Midbrain (tissue), 1 donor: ENCODE measurements at regions not wholly inside any gene's neighbourhood (a gene's known extent, or its start where the extent isn't known, plus 50 kb on each side); places are given as distances from the start of the nearest gene placed in this dataset.
"Not testable (repeated sequence)": the region's sequence is repeated elsewhere in the genome, so short reads cannot be mapped to it uniquely, and the experiment has no call there.

Experiments
- DNase-seq: peaks from one replicate; lab custom pipeline; 2025; lab: John Stamatoyannopoulos, UW

DNA sequence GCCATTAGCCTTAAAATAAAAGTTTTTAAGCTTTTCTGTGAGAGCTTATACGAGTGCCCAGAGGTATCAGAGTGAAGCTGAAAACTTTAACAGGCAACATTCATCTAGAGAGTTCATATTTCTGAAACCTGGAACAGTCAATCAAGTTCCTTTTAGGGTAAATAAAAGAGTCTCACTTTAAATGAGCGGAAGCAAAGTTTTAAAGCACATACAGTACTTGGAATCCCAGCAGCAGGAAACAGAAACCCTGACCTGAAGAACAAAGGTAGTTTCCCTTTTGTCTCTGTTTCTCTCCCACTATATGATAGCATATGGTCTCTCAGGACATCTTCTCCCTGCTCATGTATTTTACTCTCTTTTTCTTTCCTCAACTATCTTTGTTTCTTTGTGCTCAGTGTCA, 153.0 kb downstream of the ASB9 start:
- no peak for DNase-seq

DNA sequence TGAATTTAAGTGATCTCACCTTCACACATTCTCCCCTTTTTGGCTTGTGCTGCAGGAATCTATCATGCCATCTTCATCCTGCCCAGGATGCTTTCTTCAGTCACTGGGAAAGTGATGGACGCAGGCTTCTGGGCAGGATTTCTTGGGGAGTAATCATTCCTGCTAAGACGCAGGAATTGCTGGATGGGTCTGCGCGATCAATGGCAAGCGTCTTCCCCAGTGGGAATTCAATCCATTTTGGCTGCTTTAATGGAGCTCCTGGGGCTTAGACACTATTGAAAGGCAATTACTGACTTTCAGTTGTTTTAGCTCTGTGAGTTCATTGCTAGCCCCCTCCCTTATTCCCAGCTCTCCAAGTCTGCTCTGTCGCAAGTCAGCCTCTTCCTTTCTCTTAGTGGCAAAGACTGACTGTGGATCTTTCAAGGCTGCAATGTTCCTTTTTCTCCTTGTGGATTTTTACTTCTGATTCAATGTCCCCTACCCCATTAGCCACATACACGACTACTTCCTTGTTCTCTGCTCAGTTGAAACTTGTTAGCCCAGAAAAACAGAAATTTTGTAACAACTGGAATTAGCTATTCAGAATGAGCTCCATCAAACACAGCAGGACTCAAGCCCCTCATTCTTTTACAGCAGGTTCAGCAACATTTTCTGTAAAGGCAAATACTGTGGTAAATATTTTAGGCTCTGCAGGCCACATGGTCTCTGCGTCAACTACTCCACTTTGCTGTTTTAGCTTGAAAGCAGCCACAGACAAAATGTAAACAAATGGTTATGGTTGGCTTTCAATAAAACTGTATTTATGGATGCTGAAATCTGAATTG, 154.9 kb downstream of the ASB9 start:
- no peak for DNase-seq

DNA sequence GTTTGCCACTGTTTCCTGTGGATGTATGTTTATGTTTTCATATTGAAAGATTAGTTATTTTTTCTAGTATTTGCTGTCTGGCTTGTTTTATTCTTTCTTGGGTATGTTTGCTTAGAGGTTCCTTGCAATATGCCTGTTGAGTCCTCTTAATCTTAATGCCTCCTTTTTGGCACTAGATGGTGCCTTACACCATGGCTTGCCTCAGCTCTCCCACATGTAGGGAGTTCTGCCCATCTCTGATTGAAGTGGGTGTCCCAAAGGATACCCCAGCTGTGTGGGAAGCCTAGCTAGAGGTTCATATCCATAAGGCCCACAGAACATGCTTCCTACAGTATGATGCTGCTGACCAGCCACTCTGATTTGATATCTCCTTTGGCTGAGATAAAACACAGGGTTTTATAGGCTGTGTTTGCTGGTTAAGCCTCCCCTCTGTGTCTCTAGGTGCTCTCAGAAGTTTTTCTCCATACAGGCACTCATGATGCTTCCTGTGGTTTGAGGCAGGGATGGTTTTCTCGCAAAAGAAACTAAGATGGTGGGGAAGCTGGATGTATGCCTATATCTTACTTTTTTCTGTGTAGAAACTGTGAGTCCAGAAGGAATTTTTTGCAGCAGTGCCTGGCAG, 162.4 kb downstream of the ASB9 start:
- no peak for DNase-seq

DNA sequence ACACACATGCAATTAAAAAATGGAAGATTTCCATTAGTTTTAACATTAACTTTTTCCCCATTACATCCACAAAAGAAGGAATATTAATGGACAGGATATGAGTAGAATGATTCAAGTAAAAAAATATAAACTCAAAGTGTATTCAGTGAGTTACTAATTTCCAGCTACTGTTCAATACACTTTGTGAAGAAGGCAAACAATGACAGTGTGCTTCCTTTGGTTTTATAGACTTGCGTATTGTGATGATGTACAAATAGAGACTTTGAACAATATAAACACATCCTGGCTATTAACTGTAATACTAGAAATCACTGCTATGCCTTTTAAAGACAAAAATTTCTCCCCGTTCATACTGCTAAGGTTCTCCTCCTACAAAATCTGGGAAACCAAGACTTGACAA, 171.4 kb downstream of the ASB9 start:
- no peak for DNase-seq

DNA sequence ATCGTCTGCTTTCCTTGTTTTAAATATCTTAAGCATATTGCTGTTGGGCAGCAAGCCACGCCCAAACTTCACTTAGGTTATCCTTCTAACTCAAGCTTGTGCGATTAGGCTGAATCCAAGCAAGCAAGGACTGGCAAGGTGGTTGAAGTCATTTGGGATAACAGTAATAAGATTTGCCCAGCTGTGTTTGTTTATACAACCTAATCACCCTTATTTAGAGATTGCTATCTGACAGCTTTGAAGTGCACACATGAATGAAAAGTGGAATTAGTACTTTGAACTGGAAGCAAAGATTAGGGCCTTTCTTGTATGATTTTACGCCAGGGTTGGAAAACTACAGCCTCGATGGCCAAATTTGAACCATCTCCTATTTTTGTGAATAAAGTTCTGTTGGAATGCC, 182.1 kb downstream of the ASB9 start:
- DNase-seq, result no peak

DNA sequence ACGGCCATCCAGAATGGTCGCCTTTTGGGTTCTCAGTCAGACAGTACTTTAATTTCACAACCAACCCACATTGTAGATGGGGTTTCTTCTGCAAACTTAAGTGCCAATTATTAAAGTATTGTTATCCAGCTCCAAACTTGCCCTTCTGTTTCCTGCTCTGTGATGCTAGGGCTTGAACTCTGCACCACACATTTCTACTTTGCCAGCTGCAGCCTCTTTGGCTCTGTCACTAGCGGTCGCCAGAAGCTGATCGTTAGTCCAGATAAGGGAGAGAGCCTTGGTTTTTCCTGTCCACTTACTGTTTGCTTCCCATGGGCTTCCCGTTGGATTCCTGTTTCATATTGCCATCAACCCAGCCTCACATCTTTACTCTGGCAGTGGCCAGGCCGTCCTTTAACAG, 196.6 kb downstream of the ASB9 start:
- no peak for DNase-seq

DNA sequence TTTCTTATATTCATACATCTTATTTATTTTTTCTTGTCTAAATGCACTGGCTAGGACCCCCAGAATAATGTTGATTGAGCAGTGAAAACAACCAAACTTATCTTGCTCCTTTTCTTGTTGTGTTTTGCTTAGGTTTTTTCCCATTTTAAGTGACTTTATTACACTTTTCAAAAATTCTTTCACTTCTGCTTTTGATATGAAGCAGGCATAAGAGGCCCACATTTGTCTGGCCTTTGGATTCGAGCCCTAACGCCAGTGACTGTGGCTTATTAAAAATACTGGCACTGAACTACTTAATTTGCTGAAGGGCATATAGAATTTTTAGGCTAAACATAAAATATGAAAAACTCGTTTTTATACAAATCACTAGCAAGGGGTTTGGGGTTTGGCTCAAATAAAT, 197.0 kb downstream of the ASB9 start:
- DNase-seq, result no peak

DNA sequence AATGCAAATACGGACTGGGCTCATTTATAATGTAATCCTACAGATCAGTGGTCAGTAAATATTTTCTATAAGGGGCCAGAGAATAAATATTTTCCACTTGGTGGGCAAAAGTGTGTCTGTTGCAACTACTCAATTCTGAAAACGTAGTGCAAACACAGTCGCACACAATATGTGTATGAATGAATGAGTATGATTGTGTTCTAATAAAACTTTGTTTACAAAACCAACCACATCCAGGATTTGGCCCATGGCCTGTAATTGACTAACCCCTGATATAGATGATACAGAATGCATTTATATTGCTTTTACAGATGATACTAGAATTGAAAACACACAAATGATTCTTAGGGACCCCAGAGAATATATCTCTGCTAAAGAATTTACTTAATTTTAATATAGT, 197.6 kb downstream of the ASB9 start:
- no peak for DNase-seq

DNA sequence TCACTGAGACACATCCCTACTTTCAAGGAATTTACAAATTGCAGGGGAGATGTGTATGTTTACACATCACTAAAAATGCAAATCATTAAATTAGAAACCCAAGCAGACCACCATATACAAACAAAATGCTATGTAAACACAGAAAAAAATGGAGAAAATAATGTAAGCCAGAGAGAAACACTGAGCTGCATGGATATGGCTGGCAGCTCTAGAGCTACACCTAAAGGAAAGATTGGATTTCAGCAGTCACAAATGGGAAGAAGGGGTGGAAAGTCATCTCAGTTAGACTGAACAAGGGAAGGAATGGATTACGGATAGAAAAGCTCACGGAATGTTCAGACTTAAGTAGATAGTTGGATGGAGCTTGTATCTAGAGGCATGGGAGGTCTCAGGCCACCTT, 186.3 kb downstream of the MOSPD2 start:
- DNase-seq, result no peak

DNA sequence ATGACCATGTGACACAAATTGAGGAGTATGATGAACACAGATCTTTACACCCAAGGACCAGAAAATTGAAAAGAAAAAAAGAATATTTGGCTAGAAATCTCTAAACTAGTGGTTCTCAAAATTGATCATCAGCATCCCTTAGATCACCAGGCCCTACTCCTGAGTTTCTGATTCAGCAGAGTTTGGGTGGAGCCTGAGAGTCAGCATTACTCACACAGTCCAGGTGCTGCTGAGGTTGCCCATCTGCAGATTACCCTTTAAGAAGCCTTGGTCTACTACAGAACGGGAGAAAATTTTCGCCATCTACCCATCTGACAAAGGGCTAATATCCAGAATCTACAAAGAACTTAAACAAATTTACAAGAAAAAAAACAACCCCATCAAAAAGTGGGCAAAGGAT, 182.8 kb downstream of the MOSPD2 start:
- no peak for DNase-seq

DNA sequence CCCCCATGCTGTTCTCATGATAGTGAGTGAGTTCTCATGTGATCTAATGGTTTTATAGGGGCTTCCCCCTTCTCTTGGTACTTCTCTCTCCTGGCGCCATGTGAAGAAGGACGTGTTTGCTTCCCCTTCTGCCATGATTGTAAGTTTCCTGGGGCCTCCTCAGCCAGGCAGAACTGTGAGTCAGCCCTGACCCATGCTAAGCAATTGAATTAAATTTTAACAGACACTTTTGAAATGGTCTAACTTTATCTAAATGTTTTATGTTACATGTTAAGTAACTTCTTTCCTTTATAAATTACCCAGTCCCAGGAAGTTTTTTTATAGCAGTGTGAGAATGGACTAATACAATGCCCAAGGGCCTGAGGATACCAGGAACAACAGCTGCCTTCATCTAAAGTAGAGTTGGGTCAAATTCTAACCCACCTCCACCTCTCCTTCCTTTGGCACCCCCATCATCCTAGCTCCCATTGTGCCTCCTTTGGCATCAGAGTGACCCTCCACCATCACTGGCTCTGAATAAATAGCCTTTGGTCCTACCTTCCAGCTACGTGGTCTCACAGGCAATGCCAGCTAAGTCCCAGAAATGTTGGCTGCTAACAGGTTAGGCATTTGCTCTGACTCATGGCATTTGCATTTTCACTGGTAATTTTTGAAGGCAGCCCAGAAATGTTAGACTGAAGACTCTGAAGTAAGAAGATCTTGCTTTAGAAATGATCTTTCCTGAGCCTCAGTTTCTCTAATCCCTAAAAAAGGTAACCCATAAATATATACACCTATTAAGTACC, 182.1 kb downstream of the MOSPD2 start:
- DNase-seq, result no peak

DNA sequence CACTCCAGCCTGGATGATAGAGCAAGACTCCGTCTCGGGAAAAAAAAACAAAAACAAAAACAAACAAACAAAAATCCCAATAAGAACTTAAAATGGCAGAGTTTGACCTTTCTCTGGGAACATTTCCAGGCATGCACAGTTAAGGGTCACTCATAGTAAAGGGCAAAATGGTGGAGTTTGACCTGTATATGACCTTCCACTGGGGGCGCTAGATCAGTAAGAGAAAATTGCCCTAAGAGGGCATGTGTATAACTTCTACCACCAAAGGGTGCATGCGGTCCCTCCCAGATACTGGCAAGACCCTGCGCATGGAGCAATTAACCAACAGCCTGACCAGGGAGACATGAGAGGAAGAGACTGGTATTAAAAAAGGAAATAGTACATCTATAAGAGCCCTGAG, 177.2 kb downstream of the MOSPD2 start:
- no peak for DNase-seq

DNA sequence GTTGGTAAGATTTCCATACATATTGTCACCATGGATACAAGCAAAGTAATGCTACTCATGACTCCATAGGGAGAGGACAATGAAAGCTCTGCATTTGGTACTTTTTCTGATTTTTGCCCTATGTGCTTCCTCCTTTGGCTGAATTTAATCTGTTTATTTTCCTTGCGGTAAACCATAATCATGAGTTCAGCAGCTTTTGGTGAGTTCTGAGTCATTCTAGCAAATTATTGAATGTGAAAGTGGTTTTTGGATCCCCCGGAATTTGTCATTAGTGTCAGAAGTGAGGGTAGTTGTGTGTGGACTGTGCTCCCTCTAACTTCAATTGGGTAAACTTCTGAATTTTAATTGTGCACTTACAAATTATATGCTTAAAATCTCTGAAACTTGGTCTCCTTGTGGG, 170.3 kb downstream of the MOSPD2 start:
- DNase-seq, result no peak

DNA sequence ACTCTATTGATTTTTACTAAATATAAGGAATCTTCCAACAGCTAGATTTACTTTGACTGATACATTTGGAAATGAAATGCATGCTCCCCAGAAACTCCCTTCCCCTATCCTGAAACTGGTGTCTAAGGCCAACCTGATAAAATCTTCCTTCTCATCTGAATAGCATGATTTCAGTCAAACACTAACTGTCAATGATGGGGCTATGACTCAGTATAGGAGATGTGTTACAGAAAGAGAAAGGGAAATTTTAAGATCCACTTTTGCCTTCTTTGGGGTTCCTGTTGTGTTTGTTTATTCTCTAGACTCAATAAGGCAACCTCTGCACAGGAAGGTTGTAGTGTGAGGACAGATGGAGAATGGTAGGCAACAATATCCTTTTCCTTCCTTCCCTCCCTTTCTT, 160.7 kb downstream of the MOSPD2 start:
- no peak for DNase-seq

DNA sequence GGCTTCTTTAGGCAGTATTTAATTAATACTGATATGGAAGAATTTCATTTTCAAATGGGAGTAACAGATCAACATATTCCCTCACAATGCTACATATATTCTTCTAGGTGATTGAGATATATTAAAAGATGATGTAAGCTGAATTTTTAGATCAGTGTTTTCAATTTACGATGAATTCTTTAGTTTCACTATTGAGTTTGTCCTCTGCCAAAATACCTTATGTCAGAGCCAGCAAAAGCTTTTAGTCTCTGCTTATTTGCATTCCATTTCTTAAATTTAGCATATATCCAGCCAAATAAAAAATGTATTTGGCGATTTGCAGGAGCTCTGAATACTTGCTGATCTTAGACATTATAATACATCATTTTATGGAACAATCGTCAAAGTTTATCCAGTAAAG, 144.3 kb downstream of the MOSPD2 start:
- DNase-seq, result no peak

DNA sequence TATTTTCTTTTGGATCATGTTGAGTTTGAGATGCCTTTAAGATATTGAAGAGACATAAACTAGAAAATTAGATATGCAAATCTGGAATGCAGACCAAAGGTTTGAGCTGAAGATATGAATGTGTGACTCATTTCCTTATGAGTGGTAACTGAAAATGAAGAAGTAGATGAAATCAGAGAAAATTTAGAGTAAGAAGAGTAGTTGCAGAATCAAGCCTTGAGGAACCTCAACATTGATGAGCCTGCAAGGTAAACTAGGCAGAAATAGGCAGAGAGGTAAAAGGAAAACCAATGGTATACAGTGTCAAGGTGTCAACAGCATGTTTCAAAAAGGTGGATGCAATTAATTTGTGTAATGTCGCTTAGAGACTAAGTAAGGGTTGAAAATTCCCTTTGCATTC, 142.8 kb downstream of the MOSPD2 start:
- no peak for DNase-seq

DNA sequence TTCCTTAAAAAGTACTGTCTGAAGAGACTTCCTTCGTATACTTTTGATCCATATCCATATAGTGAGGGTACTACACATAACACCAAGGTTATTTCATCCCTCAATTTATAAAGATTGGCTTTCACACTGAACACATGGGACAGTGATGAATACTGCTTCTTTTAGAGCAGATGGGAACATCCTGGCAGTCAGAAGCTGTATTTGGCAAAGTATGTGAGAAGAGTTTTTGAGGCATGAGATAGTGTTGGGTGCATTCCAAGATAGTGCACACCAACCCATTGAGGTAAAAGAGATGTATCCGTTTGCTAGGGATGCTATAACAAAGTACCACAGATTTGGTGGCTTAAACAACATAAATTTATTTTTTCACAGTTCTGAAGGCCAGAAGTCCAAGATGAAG, 141.1 kb downstream of the MOSPD2 start:
- no peak for DNase-seq

DNA sequence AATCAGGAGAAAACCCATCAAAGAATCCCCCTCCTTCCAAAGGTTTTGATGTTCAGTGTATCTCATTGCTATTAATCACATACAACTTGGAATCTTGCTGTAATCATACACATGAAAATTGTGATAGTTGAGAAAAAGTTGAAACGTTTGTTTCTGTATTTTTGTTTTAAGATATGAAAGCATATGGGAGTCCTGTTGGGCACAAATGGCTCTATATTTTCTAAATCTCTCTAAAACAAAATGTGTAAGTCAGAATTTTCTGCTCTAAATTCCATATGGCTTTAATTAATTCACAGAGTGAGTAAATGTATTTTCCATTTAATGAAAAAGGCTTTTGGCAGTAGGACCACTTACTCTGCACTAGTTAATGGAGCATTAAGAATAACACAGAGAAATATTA, 140.2 kb downstream of the MOSPD2 start:
- DNase-seq, result no peak

DNA sequence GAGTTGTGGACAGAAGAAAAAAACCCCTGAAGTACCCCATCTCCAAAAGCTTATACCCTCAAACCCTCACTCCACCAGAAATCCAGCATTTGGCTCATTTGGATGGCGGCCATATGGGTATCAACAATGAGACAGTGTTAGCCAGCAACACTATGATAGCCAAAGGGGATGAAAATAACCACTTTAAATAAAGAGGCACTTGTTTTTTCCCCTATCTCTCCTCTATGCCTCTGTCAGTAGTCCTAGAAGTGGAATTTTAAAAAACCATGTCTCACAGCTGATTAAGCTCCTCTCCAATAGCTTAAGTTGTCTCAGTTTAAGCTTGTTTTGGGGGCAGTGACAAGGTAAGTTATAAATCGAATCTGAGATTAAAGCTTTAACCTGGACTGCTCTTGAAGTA, 124.0 kb downstream of the MOSPD2 start:
- DNase-seq, result no peak

DNA sequence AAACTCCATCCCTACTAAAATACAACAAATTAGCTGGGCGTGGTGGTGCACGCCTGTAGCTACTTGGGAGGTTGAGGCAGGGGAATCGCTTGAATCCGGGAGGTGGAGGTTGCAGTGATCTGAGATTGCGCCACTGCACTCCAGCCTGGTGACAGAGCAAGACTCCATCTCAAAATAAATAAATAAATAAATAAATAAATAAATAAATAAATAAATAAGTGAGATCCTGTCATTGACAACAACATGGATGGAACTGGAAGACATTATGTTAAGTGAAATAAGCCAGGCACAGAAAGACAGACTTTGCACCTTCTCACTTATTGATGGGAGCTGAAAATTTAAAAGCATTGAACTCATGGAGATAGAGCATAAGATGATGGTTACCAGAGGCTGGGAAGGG, 111.2 kb downstream of the MOSPD2 start:
- DNase-seq, result not testable (repeated sequence)
